T-helper 2 cell treated with Interferon-gamma antibody and Interleukin-4, amounts not matched to agents 100 ng/mL and 5 ng/mL, for 36 hours (primary cell): ENCODE measurements at regions not wholly inside any gene's neighbourhood (a gene's known extent, or its start where the extent isn't known, plus 50 kb on each side); places are given as distances from the start of the nearest gene placed in this dataset.
"Not testable (repeated sequence)": the region's sequence is repeated elsewhere in the genome, so short reads cannot be mapped to it uniquely, and the experiment has no call there.

Experiments used
- intact Hi-C: fragments of 100-400 bp; cut with micrococcal nuclease; formaldehyde crosslinking; loops from one replicate; pipeline ENCODE4 v1.15.1; 2023

- intact Hi-C loops: no loop called here
Measured at GRCh38 chr7:119974972-119975371, 298.0 kb upstream of the KCND2 start.

DNA sequence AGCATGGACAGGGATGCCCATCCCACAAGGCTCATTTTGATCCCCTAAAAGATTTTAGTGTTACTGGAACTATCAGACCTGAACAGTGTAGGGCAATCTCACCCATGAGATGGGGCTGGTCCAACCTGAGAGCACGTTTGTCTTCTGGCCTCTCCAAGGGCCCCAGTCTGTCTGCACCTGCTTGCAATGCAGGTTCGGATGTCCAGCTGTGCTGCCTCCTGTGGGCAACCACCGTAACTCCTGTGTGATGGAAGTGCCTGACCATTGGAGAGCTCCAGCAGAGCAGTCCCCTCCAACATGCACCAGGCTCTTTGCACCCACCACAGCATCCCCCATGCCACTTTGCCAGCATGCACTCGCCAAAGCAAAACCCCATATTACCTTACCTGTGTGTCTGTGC is 290.1 kb upstream of the KCND2 start:
- intact Hi-C loops: no loop called here

DNA sequence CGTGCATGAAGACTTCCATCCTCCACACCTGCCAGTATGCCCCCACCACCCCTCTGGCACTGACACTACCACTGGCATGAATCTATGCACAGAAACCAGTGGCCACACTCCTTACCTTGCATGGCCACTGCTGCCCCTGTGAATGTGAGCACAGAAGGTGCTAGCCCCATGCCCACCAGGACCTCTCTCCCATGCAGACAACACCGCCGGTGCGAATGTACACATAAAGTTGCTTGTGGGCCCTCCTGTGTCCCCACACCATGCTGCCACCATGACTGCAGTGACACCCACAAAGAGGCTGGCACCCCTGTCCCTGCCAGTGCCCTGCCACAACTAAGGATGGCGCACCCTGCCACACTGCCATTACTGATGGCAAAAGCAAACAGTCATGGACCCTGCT is 289.5 kb upstream of the KCND2 start:
- intact Hi-C loops: no loop called here

DNA sequence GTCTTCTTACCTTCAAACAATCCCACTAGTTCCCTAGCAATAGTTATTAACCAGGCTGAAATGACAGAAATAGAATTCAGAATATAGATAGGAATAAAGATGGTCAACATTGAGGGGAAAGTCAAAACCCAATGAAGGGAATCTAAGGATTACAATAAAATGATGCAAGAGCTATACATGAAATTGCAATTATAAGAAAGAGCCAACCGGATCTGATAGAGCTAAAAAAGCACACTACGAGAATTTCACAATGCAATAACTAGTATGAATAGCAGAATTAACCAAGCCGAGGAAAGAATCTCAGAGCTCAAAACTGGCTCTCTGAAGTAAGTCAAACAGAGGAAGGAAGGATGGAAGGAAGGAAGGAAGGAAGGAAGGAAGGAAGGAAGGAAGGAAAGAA is 288.7 kb upstream of the KCND2 start:
- intact Hi-C loops: no loop called here

- intact Hi-C loops: no loop called here
Measured at GRCh38 chr7:119988401-119988800, 284.6 kb upstream of the KCND2 start.

- intact Hi-C loops: no loop called here
Measured at GRCh38 chr7:119994928-119995327, 278.0 kb upstream of the KCND2 start.

- intact Hi-C loops: no loop called here
Measured at GRCh38 chr7:119996634-119997033, 276.3 kb upstream of the KCND2 start.

- intact Hi-C loops: no loop called here
Measured at GRCh38 chr7:119999738-120000475, 273.1 kb upstream of the KCND2 start.

DNA sequence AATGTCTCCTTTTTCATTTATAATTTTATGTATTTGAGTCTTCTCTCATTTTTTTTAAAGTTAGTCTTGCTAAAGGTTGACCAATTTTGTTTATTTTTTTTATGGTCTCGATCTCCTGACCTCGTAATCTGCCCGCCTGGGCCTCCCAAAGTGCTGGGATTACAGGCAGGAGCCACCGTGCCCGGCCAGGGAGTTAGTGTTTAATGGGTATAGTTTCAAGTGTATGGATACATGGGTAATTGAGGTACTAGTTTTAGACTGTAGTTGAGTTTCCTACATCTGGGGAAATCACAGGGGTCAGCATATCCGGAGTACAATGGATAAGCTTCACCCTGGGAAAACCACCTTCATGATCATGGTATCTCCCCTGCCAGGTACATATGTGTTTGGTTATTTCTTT is 267.3 kb upstream of the KCND2 start:
- intact Hi-C loops: no loop called here

DNA sequence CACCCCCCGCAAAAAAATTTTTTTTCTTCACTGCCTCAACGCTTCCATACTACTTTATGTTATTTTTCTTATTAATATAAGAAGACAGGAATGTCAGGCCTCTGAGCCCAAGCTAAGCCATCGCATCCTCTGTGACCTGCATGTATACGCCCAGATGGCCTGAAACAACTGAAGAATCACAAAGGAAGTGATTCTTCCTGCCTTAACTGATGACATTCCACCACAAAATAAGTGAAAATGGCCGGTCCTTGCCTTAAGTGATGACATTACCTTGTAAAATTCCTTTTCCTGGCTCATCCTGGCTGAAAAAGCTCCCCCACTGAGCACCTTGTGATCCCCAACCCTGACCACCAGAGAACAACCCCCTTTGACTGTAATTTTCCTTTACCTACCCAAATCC is 258.7 kb upstream of the KCND2 start:
- intact Hi-C loops: not testable (repeated sequence)

GRCh38 chr7:120014925-120015465 is 258.0 kb upstream of the KCND2 start:
- intact Hi-C loops: no loop called here

DNA sequence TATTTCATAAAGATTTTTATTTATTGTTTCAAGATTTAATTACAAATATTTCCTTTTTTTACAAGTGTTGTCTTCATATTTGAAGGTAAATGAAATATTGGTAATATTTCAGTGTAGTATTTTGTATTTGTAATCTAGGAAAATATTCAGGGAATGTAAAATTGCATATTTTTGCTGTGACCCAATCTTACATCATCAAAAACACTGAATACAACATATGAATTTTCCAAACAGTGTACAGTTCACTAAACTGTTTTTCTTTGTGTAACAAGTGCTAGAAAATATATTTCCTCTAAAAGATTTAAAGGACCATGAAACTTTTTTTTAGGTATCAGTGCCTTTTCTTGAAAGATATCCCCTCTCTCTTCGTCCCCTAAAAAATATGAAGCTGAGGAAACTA is 251.9 kb upstream of the KCND2 start:
- intact Hi-C loops: no loop called here

DNA sequence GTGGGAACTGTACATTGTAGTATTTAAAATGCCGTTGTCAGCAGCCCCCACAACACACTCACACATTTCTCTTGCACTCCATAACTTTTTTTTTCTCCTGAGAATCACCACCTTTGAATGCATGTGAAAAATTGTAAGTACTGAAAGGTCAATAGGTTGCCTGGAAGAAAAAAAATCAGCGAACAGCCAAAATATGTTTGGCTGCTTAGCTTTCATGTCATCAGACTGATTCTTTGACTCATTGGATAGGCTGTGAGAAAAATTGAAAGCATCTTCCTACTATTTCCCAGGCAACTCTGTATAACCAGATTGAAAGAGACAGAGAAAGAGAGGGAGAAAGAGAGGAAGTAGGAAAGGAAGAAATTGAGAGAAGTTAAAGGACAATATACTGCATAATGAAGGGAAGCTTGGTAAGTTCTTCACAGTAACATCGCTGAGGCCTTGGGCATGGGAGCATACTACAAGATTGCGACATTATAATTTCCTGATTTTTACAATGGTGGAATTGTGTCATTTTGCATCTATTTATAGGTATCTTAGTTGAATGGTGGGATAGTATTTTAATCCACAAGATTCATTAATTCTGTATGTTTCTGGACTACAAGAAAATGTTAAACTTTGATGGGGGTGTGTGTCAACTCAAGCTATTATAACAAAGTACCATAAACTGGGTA is 249.3 kb upstream of the KCND2 start:
- intact Hi-C loops: no loop called here

GRCh38 chr7:120028636-120029035 is 244.3 kb upstream of the KCND2 start:
- intact Hi-C loops: no loop called here

GRCh38 chr7:120030876-120031275 is 242.1 kb upstream of the KCND2 start:
- intact Hi-C loops: no loop called here

DNA sequence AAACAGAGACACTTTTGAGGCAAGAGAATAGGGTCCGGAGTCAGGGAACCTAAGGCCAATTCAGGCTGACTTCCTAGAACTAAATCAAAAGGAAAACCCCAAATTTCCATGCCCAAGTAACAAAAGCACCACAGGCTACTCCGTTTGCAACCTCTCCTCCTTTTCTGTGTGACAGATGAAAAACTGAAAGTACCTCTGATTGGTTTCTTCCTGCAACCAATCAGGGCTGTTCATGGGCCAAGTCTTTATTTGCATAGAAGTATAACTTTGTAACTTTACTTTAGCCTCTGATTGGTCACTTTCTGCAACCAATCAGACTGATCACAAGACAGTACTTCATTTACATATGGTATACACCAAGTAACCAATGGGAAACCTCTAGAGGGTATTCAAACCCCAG is 239.9 kb upstream of the KCND2 start:
- intact Hi-C loops: no loop called here

GRCh38 chr7:120039138-120039537 is 233.8 kb upstream of the KCND2 start:
- intact Hi-C loops: no loop called here

DNA sequence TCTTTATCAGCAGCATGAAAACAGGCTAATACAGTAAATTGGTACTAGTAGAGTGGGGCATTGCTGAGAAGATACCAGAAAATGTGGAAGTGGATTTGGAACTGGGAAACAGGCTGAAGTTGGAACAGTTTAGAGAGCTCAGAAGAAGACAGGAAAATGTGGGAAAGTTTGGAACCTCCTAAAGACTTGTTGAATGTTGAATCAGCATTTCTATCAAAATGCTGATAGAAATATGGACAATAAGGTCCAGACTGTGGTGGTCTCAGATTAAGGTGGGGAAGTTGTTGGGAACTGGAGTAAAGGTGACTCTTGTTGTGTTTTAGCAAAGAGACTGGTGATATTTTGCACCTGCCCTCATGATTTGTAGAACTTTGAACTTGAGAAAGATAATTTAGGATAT is 231.2 kb upstream of the KCND2 start:
- intact Hi-C loops: no loop called here

DNA sequence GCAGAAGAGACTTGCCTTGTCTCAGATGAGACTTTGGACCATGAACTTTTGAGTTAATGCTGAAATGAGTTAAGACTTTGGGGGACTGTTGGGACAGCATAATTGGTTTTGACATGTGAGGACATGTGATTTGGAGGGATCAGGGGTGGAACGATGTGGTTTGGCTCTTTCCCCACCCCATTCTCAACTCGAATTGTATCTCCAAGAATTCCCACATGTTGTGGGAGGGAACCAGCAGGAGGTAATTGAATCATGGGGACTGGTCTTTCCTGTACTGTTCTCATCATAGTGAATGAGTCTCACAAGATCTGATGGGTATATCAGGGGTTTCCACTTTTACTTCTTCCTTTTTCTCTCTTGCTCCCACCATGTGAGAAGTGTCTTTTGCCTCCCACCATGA is 229.7 kb upstream of the KCND2 start:
- intact Hi-C loops: no loop called here

GRCh38 chr7:120052884-120053382 is 220.0 kb upstream of the KCND2 start:
- intact Hi-C loops: no loop called here

- intact Hi-C loops: no loop called here
Measured at GRCh38 chr7:120053390-120053961, 219.5 kb upstream of the KCND2 start.

DNA sequence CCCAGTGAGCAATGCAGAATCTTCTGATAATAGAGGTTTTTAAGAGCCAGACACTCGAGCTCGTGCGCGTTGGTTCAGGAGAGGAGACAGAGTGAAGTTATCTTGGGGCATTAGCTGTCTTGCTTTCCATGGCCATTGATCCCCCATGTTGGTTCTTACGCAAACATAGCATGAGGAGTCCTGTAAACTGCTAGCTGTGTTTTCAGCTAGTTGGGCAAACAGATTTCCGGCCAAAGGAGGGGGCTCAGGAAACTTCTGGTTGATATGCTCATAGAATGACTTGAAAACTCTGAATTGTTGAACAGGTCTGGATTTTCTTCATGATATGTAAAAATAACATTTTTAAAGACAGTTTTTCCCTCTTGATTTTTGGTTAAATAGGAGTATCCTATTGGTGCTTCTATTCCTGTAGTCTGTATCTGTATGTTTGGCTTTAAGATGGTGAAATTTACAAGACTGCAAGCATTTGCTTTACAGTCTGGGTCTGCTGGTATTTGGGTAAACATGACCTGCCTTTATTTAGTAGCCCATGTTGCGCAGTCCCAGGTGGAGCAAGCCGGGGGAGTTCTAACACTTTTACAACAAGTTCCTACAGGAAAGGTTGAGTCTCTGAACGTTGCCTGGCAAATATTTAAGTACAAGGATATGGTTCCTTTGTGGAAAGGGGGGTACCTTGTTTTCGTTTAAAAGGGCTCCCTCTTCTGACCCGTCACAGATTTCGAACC is 218.4 kb upstream of the KCND2 start:
- intact Hi-C loops: no loop called here
